GM12878 (cell line): ENCODE measurements at regions not wholly inside any gene's neighbourhood (a gene's known extent, or its start where the extent isn't known, plus 50 kb on each side); places are given as distances from the start of the nearest gene placed in this dataset.

Experiments
- EZH2 ChIP-seq: IDR thresholded peaks from 2 replicates; pipeline ENCODE4 v1.6.1; 2012; ENCODE audit warnings: low read depth, mild to moderate bottlenecking, control low read depth, inconsistent platforms, low read length, borderline replicate concordance; ENCODE audit not compliant: control insufficient read depth
- POLR2A ChIP-seq: IDR thresholded peaks from 2 replicates; pipeline ENCODE4 v1.6.1; 2011; ENCODE audit warnings: low read depth, mild to moderate bottlenecking, low read length

GRCh38 chr2:147356157-147356556, 488.7 kb upstream of the ACVR2A start:
- no peak for TF ChIP-seq POLR2A
- no peak for TF ChIP-seq EZH2
